ENCODE measurements at regions not wholly inside any gene's neighbourhood (a gene's known extent, or its start where the extent isn't known, plus 50 kb on each side); places are given as distances from the start of the nearest gene placed in this dataset.

DNA sequence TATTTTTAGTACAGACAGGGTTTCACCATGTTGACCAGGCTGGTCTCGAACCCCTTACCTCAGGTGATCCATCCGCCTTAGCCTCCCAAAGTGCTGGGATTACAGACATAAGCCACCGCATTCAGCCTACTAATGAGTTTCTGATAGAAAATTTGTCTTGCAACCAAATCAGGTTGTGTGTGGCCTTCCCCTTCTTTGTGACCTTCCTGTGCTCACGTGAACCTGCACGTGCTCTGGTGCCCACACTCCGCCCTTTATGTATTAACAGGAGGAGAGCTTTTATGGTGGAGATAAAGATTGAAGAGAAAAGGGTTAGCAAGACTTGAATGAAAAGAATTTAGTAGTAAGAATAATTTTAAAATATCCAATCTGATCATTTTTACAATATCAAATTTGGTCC lies 343.5 kb upstream of the TMEM132C start:
- Histone ChIP-seq H3K27me3 (ENCODE audit: control insufficient read depth, insufficient read depth, low read length) (no peaks in the 10 kb centered on the region), H3K4me3 (ENCODE audit: low read length) (no peak overlapping the region), H3K9me3 (ENCODE audit: control insufficient read depth, insufficient read depth, low read length) (no peaks in the 10 kb centered on the region), H3K27ac (ENCODE audit: low read length) (no peak overlapping the region), H3K4me1 (ENCODE audit: control insufficient read depth, insufficient read depth, low read length) (no peaks in the 10 kb centered on the region), H3K36me3 (ENCODE audit: control insufficient read depth, insufficient read depth, low read length) (no peaks in the 10 kb centered on the region)
- Mint-ChIP-seq H3K36me3 (no peaks in the 10 kb centered on the region), H3K27me3 (ENCODE audit: low read depth in 2 of 2) (no peaks in the 10 kb centered on the region), H3K27ac (no peak overlapping the region), H3K4me3 (no peak overlapping the region), H3K4me1 (no peaks in the 10 kb centered on the region), H3K9me3 (peaks cover 0 to 2% of the 10 kb centered on the region in 2 donors)
- WGBS (ENCODE audit: insufficient coverage) = 95% methylated on average over 6 of the region's 6 CpGs
- no peak for ATAC-seq
- no peak for DNase-seq
- intact Hi-C loops (cut with micrococcal nuclease) = no loop called here
- TF ChIP-seq, protein P1, sequence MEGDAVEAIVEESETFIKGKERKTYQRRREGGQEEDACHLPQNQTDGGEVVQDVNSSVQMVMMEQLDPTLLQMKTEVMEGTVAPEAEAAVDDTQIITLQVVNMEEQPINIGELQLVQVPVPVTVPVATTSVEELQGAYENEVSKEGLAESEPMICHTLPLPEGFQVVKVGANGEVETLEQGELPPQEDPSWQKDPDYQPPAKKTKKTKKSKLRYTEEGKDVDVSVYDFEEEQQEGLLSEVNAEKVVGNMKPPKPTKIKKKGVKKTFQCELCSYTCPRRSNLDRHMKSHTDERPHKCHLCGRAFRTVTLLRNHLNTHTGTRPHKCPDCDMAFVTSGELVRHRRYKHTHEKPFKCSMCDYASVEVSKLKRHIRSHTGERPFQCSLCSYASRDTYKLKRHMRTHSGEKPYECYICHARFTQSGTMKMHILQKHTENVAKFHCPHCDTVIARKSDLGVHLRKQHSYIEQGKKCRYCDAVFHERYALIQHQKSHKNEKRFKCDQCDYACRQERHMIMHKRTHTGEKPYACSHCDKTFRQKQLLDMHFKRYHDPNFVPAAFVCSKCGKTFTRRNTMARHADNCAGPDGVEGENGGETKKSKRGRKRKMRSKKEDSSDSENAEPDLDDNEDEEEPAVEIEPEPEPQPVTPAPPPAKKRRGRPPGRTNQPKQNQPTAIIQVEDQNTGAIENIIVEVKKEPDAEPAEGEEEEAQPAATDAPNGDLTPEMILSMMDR (IDR thresholded peaks at IDR 0.05) = no peak

DNA sequence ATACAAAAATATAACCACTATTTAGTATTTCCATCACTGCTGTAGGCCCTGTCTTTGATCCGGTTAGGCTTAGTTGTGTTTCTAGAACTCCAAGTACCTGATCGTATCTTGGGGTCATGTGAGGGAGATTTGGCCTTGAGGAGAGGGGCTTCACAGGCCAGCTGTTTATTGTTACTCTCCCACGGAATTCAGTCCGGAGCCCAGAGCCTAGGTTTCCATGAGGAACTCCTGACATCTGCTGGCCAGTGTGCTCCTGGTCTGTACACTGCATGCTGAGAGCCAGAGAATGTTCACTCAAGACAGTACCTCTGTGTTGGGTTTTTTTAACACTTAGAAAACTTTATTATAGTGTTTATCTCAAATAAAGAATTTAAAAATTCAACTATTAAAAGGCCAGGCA lies 341.0 kb upstream of the TMEM132C start:
- intact Hi-C loops (cut with micrococcal nuclease) = no loop called here
- Histone ChIP-seq H3K4me1 (ENCODE audit: control insufficient read depth, insufficient read depth, low read length) (no peaks in the 10 kb centered on the region), H3K9me3 (ENCODE audit: control insufficient read depth, insufficient read depth, low read length) (no peaks in the 10 kb centered on the region), H3K27me3 (ENCODE audit: control insufficient read depth, insufficient read depth, low read length) (no peaks in the 10 kb centered on the region), H3K4me3 (ENCODE audit: low read length) (no peak overlapping the region), H3K27ac (ENCODE audit: low read length) (no peak overlapping the region), H3K36me3 (ENCODE audit: control insufficient read depth, insufficient read depth, low read length) (no peaks in the 10 kb centered on the region)
- no peak for DNase-seq
- no peak for ATAC-seq
- Mint-ChIP-seq H3K4me3 (no peak overlapping the region), H3K9me3 (no peaks in the 10 kb centered on the region), H3K4me1 (no peaks in the 10 kb centered on the region), H3K27ac (no peak overlapping the region), H3K36me3 (no peaks in the 10 kb centered on the region), H3K27me3 (ENCODE audit: low read depth in 2 of 2) (no peaks in the 10 kb centered on the region)
- 55% methylated on average over 4 of the region's 4 CpGs for WGBS (ENCODE audit: insufficient coverage)
- TF ChIP-seq, protein P1 (IDR thresholded peaks at IDR 0.05) = no peak

DNA sequence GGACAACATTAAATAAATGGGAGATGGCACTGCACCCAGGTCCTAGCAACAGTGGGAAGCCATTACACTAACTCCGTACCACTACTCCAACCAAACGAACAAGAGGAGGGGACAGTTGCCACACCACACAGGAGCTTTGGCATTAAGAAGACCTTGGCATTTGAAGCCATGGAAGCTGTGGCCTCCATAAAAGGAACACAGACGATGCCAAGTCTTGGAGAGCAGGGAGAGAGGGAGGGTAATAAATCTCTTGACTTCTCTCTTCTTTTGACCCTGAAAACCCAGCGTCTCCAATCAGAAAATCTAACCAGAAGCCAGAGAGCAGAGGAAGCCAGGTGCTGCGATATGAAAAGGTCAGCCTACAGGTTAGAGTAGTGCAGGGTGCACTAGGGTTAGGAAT lies 338.8 kb upstream of the TMEM132C start:
- no peak for ATAC-seq
- H3K27me3 ChIP-seq (ENCODE audit: control insufficient read depth, insufficient read depth, low read length) = no peaks in the 10 kb centered on the region
- no peak overlapping the region for H3K4me3 ChIP-seq (ENCODE audit: low read length)
- intact Hi-C loops (cut with micrococcal nuclease) = no loop called here
- H3K4me1 ChIP-seq (ENCODE audit: control insufficient read depth, insufficient read depth, low read length) = no peaks in the 10 kb centered on the region
- no peak overlapping the region for H3K4me3 Mint-ChIP-seq
- no peaks in the 10 kb centered on the region for H3K36me3 Mint-ChIP-seq
- TF ChIP-seq, protein P1 (IDR thresholded peaks at IDR 0.05) = no peak
- H3K4me1 Mint-ChIP-seq = no peaks in the 10 kb centered on the region
- H3K27me3 Mint-ChIP-seq (ENCODE audit: low read depth in 2 of 2) = no peaks in the 10 kb centered on the region
- no peaks in the 10 kb centered on the region for H3K9me3 Mint-ChIP-seq
- H3K27ac Mint-ChIP-seq = no peak overlapping the region
- H3K9me3 ChIP-seq (ENCODE audit: control insufficient read depth, insufficient read depth, low read length) = no peaks in the 10 kb centered on the region
- no peak overlapping the region for H3K27ac ChIP-seq (ENCODE audit: low read length)
- WGBS (ENCODE audit: insufficient coverage) = 63% methylated on average over 3 of the region's 5 CpGs
- no peaks in the 10 kb centered on the region for H3K36me3 ChIP-seq (ENCODE audit: control insufficient read depth, insufficient read depth, low read length)
- no peak for DNase-seq

Measured in natural killer cell (primary cell).